Breast epithelium (tissue), 3 donors: ENCODE measurements at regions not wholly inside any gene's neighbourhood (a gene's known extent, or its start where the extent isn't known, plus 50 kb on each side); places are given as distances from the start of the nearest gene placed in this dataset.

Experiments
- POLR2A ChIP-seq: fragments of 450-650 bp; IDR thresholded peaks from one replicate; pipeline ENCODE4 v1.6.1; 2016; ENCODE audit warnings: antibody characterized with exemption, mild to moderate bottlenecking, moderate library complexity
- POLR2AphosphoS5 ChIP-seq, 3 donors: sonication (generic); formaldehyde crosslinking; IDR thresholded peaks; one replicate each; pipeline ENCODE4 v1.6.1; 2017; ENCODE audit warnings: antibody characterized with exemption in 3 of 3
- TF ChIP-seq, protein P1 (sequence below), 3 donors: fragments of 450-650 bp; IDR thresholded peaks; one replicate each; pipeline ENCODE4 v1.5.1; 2016 to 2017; ENCODE audit warnings: antibody characterized with exemption in 3 of 3, mild to moderate bottlenecking in 3 of 3, moderate library complexity in 3 of 3

DNA sequence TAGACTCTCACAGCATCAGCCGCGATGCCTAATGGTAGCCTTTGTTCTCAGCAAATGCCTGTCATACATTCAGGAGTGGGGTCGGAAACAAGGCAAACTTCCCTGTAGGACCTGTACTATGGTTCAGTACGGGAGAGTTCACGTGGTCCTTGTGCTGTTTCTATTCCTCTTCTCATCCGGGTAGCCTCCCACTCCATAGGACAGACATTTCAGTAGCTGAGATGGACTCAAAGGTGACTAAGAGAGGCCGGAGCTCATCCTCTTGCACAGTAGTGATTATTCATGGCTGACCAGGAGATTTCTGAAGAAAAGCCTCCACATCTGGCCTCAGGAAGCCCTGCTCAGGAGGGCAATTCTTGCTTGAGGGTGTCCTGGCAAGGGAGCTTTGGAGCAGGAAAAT lies 117.8 kb upstream of the SPRED2 start:
- TF ChIP-seq, protein P1, sequence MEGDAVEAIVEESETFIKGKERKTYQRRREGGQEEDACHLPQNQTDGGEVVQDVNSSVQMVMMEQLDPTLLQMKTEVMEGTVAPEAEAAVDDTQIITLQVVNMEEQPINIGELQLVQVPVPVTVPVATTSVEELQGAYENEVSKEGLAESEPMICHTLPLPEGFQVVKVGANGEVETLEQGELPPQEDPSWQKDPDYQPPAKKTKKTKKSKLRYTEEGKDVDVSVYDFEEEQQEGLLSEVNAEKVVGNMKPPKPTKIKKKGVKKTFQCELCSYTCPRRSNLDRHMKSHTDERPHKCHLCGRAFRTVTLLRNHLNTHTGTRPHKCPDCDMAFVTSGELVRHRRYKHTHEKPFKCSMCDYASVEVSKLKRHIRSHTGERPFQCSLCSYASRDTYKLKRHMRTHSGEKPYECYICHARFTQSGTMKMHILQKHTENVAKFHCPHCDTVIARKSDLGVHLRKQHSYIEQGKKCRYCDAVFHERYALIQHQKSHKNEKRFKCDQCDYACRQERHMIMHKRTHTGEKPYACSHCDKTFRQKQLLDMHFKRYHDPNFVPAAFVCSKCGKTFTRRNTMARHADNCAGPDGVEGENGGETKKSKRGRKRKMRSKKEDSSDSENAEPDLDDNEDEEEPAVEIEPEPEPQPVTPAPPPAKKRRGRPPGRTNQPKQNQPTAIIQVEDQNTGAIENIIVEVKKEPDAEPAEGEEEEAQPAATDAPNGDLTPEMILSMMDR (IDR thresholded peaks at IDR 0.05) = no peak
- no peak for TF ChIP-seq POLR2A
- TF ChIP-seq POLR2AphosphoS5 (IDR thresholded peaks at IDR 0.05) = no peak
